ENCODE measurements at regions not wholly inside any gene's neighbourhood (a gene's known extent, or its start where the extent isn't known, plus 50 kb on each side); places are given as distances from the start of the nearest gene placed in this dataset.

- ChIA-PET CTCF (ENCODE audit: low intra/inter-chr PET ratio) (no interaction called here), POLR2A (interaction anchor here (1.2 kb wide), 1 partner anchor 40 kb away, joined by 6 read pairs; a partner anchor contains a TSS)
- Histone ChIP-seq H3K4me2 (ENCODE audit: insufficient read depth, low read length) (peak overlapping the region; percentile 48), H3K9ac (ENCODE audit: insufficient read depth in 1 of 2, low read depth in 2 of 2, low read length in 2 of 2) (peak overlapping the region in 1 of 2 experiments; percentile 95; a peak in 3 of 4 replicates), H2AFZ (ENCODE audit: low read depth, low read length) (no peak overlapping the region), H3K27ac (ENCODE audit: extremely low read depth, low read depth, low read length) (no peak overlapping the region), H3K79me2 (ENCODE audit: control insufficient read depth, insufficient read depth, low read length) (peaks cover 69% of the 10 kb centered on the region), H3K36me3 (ENCODE audit: control insufficient read depth, insufficient read depth, low read length) (peaks cover 33% of the 10 kb centered on the region), H3K9me1 (ENCODE audit: control insufficient read depth, insufficient read depth, low read length) (no peaks in the 10 kb centered on the region), H4K20me1 (replicated peaks; ENCODE audit: control insufficient read depth, insufficient read depth, low read length) (peaks cover 30% of the 10 kb centered on the region), H3K4me3 (peak overlapping the region; percentile 3; the same call in 1 of the 2 replicates), H3K4me1 (replicated peaks in 1 of 2; ENCODE audit: control insufficient read depth in 2 of 2, insufficient read depth in 2 of 2, low read length in 2 of 2) (peaks cover 5 to 29% of the 10 kb centered on the region in 2 experiments; a peak in 4 of 5 replicates), H3K9me3 (replicated peaks; ENCODE audit: control insufficient read depth, insufficient read depth, low read depth, low read length) (no peaks in the 10 kb centered on the region), H3K27me3 (ENCODE audit: control insufficient read depth in 2 of 2, insufficient read depth in 2 of 2, low read length in 2 of 2) (no peaks in the 10 kb centered on the region)
- ATAC-seq (no peak), DNase-seq (ENCODE audit: extremely low read depth in 1 of 4, low spot score in 3 of 4) (no peak), FAIRE-seq (no peak)
- BruUV-seq (replicated peaks): no TSS peak
- intact Hi-C loops (cut with micrococcal nuclease): no loop called here
- in situ Hi-C loops (cut with MboI): no loop called here
- WGBS (ENCODE audit: insufficient coverage, low coverage, missing lambda C conversion rate): 41% methylated on average over 3 of the region's 3 CpGs
- TF ChIP-seq CBX3 (IDR thresholded peaks at IDR 0.05; ENCODE audit: borderline replicate concordance in 1 of 2, low read length in 2 of 2) (no peak), RAD21 (CRISPR knock-in tag; conservative IDR thresholded peaks at IDR 0.05 in 1 of 2, IDR thresholded peaks at IDR 0.05 in 1 of 2) (no peak), MCM5 (IDR thresholded peaks at IDR 0.05; ENCODE audit: low read depth) (no peak), FOXM1 (IDR thresholded peaks at IDR 0.05; ENCODE audit: low read depth) (no peak), FOXM1 (CRISPR knock-in tag; IDR thresholded peaks at IDR 0.05; ENCODE audit: low read depth) (no peak), PML (IDR thresholded peaks at IDR 0.05; ENCODE audit: low read length) (no peak), NUFIP1 (IDR thresholded peaks at IDR 0.05; ENCODE audit: partially characterized antibody) (no peak), KDM5B (IDR thresholded peaks at IDR 0.05; ENCODE audit: insufficient replicate concordance, low read depth, low read length) (peak; percentile 28), ZNF282 (CRISPR knock-in tag; IDR thresholded peaks at IDR 0.05) (no peak), MED1 (CRISPR knock-in tag; IDR thresholded peaks at IDR 0.05; ENCODE audit: borderline replicate concordance) (no peak), HIVEP1 (CRISPR knock-in tag; IDR thresholded peaks at IDR 0.05) (no peak), DIDO1 (tag; IDR thresholded peaks at IDR 0.05; ENCODE audit: low read depth) (no peak), GABPA (tag; conservative IDR thresholded peaks at IDR 0.05; ENCODE audit: low read depth) (no peak), SMC3 (conservative IDR thresholded peaks at IDR 0.05; ENCODE audit: insufficient read depth, low read depth, low read length) (no peak), NR1H2 (CRISPR knock-in tag; IDR thresholded peaks at IDR 0.05) (no peak), FUS (optimal IDR thresholded peaks at IDR 0.05; ENCODE audit: low read depth, low read length) (no peak), RFX7 (CRISPR knock-in tag; IDR thresholded peaks at IDR 0.05) (no peak), SUPT5H (IDR thresholded peaks at IDR 0.05) (peak; percentile 50; the same call in 1 of the 2 replicates), MAFK (IDR thresholded peaks at IDR 0.05; ENCODE audit: low read length) (peak; percentile 85), SREBF2 (CRISPR knock-in tag; IDR thresholded peaks at IDR 0.05) (no peak), HNRNPLL (IDR thresholded peaks at IDR 0.05; ENCODE audit: low read depth, low read length, poor library complexity, severe bottlenecking) (no peak), HCFC1 (IDR thresholded peaks at IDR 0.05; ENCODE audit: low read depth, low read length) (no peak), MCM7 (IDR thresholded peaks at IDR 0.05) (no peak), MTA2 (IDR thresholded peaks at IDR 0.05; ENCODE audit: low read depth) (no peak), ZNF146 (CRISPR knock-in tag; IDR thresholded peaks at IDR 0.05; ENCODE audit: unreplicated experiment) (no peak)
Measured at GRCh38 chr1:149846593-149847466, 52.5 kb upstream of the BOLA1 start.
